Globus pallidus (tissue), 1 donor: ENCODE measurements at regions not wholly inside any gene's neighbourhood (a gene's known extent, or its start where the extent isn't known, plus 50 kb on each side); places are given as distances from the start of the nearest gene placed in this dataset.
"Not testable (repeated sequence)": the region's sequence is repeated elsewhere in the genome, so short reads cannot be mapped to it uniquely, and the experiment has no call there.

Source experiments
- DNase-seq: peaks from one replicate; pipeline ENCODE4 v3.0.0-alpha.2; 2015; ENCODE audit warnings: low spot score

DNA sequence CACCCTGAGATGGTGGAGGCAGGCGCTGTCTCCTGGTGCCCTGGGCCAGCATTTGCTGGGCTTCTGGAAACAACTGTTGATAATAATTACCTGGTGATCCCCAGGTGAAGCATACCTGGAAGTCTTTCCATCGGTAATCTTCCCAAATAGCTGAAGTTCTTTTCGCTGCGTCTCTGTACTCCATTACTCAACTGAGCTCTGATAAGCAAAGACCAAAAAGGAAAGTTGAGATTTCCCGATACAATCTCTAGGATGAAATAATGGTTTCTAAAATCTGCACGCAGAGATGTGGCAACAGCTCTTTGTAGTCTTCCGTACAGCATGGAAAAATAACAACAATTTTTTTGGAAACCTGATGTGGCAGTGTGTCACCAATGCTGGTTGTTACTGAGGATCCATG, 226.5 kb downstream of the GATA3 start:
- no peak for DNase-seq

DNA sequence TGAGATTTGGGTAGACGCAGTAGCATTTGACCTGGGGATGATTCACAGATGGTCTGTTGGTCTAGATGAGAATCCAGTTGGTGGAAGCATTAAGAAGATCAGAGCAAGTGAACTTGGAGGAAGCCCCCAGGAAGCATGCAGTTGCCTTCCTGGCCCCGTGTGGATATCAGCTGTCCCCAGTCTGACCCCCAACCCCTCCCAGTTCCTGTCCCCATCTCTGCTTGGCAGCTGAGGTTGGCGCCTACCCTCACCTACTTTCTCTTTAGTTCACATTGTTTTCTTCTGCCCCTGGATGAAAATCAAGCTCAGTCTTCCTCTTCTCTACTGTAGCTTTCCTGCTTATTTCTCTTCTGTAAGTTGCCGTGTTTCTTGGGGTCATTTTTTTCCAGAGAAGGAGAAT, 227.9 kb downstream of the GATA3 start:
- no peak for DNase-seq

DNA sequence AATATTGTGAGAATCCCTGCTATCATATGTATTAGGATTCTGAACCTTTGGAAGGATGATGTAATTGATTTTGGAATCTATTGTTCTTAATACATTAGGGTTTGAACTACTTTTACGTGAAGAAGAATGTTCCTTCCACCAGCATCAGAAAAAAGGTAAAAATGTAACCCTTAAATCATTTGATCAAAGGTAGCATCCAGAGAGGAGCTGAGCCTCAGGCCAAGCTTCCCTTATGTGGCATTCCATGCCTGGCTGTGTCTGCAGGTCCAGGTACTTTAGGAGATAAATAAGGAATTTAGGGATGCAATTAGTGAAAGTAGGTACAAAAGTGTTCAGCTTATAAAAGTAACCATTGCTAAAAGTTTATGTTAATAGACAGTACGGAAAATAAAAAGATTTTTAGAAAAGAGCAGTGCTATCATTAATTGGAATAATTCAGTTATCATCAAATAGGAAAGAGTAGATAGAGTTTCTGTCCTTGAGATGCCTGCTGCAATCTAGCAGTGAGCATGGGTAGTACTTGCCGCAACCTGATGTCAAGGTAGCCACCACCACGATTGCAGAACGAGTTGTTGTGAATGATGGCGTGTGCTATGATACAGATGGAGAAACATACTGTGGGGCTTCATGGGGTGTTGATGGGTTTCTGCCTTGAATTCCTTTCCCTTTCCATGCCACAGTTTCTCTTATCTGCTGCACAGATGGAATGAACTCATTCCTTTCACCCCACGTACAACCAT, 228.8 kb downstream of the GATA3 start:
- DNase-seq, result no peak

DNA sequence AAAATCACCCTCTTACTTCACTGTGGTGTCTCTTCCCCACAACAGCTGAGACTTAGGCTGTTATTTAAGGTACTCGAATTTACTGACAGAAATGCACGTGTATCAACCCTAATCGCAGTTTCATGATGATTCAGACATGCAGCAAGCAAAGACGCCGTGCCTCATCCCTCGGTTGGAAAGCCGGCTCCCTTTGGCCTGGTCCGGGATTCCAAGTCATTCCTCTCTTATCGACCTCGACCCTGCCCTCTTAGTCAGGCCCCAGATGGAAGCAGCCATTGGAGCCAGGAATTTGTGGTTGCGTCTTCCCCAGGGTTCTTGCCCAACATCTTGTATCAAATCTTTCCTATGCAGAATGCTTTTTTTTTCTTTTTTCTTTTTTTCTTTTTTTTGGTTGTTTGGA, 229.5 kb downstream of the GATA3 start:
- DNase-seq, result no peak

DNA sequence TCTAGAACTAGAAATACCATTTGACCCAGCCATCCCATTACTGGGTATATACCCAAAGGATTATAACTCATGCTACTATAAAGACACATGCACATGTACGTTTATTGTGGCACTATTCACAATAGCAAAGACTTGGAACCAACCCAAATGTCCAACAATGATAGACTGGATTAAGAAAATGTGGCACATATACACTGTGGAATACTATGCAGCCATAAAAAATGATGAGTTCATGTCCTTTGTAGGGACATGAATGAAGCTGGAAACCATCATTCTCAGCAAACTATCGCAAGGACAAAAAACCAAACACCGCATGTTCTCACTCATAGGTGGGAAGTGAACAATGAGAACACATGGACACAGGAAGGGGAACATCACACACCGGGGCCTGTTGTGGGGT, 231.5 kb downstream of the GATA3 start:
- DNase-seq, result not testable (repeated sequence)

GRCh38 chr10:8288600-8288999, 234.1 kb downstream of the GATA3 start:
- no peak for DNase-seq

- DNase-seq, result no peak
Measured at GRCh38 chr10:8289186-8289924, 234.9 kb downstream of the GATA3 start.

- DNase-seq, result no peak
Measured at GRCh38 chr10:8294779-8295178, 240.3 kb downstream of the GATA3 start.

- DNase-seq, result no peak
Measured at GRCh38 chr10:8295311-8295710, 240.8 kb downstream of the GATA3 start.

DNA sequence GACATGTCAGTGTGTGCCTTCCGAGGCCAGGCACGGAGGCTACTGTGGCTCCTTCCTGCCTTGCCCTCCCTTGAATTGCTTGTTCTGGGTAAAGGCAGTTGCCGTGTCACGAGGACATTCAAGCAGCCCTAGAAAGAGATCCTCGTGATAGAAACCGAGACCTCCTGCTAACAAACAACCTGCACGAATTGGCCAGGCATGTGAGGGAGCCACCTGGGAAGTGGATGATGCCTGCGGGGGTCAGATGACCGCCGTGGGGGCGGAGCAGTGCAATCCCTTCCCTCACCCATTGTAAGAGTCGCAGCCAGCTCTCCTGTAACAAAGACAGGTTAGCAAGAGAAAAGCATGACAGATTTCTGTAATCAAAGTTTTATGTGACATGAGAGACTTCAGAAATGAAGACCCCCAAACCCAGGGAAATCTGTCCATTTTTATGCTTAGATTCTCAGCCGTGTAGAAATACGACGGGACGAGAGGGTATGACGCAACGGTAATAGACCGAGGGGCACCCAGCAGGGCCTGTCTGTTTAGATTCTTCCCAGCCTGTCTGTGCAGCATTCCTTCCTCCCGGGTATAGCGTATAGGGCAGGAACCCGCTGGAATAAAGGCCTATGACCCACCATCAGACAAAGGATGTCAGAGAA, 241.7 kb downstream of the GATA3 start:
- no peak for DNase-seq

DNA sequence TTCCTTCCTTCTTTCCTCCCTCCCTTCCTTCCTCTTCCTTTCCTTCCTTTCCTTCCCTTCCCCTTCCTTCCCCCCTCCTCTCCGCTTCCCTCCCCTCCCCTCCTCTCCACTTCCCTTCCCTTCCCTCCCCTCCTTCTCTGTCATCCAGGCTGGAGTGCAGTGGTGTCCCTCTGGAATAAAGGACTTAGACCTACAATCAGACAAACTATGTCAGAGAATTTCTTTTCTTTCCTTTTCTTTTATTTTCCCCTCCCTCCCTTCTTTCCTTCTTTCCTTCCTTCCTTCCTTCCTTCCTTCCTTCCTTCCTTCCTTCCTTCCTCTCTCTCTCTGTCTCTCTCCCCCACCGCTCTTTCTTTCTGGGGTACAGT, 242.2 kb downstream of the GATA3 start:
- DNase-seq, result no peak

GRCh38 chr10:8297107-8297506, 242.6 kb downstream of the GATA3 start:
- DNase-seq, result no peak

- no peak for DNase-seq
Measured at GRCh38 chr10:8297959-8298358, 243.5 kb downstream of the GATA3 start.

DNA sequence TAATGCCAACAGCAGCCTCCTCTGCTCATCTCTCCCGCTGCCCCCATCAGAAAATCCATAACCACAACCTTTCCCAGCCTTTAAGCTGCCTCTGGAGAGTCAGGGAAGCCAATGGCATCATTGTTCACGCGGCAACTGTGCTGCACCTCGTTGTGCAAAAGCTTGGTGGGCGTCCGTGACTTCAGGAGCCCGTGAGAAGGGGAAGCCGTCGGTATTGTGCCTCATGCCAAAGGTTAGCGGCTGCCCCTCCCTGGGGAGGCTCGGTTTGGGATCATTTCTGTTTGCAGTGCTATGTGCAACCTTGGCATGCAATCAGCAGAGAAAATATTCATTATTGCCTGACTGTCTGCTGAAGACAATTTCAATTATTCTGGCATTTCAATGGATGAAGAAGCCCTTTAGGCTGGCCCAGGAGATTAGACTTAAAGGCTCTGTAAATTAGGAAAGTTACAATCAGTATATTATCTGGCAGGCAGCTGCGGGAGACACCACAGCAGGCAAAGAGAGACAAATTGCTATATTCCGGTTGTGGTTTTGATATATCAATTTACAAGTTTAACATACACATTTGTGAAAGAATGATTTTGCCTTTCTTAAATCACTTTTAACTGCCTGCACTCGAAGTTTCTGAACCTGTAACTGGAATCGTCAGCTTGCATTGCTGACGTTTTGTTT, 244.5 kb downstream of the GATA3 start:
- no peak for DNase-seq

DNA sequence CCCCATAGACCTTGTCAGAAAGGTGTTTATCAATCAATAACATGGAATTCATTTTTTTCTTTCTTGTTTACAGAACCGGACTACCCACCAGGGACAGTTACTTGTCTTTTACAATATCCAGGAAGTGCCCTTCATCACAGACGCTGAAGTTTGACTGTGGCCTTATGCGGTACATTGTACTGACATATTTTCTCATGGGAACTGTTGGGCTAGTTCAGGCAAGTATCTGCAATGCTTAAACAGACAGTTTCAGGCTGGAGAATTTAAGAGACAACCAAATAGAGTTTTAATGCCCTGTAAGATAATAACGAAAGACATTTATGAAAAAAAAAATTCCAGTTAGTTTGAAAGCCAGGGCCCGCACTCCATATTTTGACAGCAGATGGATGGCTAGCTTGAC, 246.4 kb downstream of the GATA3 start:
- no peak for DNase-seq

DNA sequence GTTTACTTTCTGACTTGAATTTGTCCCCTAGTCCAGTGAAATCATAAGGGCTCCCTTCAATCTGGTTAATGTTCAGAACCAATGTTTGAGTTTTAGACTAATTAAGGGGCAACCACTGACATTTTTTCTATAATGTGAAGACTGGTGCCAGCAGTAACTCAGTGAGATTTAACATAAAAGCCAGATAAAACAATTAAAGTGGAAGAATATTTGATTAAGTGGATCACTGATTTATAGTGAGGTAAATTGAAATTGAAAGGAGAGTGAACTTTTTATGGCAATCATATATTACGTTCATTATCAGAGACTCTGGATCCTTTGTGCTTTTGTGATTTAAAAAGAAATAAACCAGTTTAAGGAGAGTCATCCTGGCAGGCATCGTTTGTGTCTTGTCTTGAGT, 246.8 kb downstream of the GATA3 start:
- no peak for DNase-seq

DNA sequence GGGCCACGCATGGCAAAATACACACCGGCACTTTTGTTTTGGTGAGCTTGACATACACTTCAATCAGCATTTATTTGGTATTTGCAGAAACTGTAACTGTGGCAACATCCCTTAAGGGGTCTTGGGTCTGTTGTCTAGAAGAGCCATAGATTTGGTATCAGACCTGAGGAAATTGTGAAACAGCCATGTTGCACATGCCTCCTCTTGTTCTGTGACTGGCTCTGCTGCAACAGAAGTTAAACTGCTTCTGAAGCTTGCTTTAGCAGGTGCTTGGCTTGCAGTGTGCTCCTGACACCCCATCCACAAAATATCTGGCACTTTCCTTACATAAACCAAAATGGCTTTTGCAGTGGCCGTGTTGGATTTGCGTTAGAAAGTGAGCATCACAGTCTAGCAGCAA, 247.3 kb downstream of the GATA3 start:
- no peak for DNase-seq

DNA sequence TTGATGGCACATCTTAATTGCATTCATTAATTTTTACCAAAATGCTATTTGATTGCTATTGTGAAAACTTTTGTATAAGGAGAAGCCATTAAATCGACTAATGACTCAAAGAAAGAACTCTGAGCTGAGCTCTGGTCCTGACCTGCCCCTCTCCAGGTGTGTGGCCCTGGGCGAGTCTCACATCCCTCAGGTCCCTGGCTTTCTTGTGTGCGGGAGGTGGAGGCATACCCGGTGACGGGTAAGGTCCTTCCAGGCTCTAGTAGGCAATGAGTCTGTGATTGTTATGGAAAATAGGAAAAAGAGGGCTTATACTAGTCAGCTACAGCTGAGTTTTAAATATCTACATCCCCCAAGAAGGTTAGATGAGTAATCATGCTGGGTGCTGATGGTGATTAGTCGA, 248.1 kb downstream of the GATA3 start:
- DNase-seq, result no peak

GRCh38 chr10:8304861-8305260, 250.4 kb downstream of the GATA3 start:
- no peak for DNase-seq

GRCh38 chr10:8305876-8306652, 251.6 kb downstream of the GATA3 start:
- DNase-seq, result no peak

- no peak for DNase-seq
Measured at GRCh38 chr10:8306685-8307364, 252.3 kb downstream of the GATA3 start.
